SJSA1 (cell line): ENCODE measurements at regions not wholly inside any gene's neighbourhood (a gene's known extent, or its start where the extent isn't known, plus 50 kb on each side); places are given as distances from the start of the nearest gene placed in this dataset.

Source experiments
- DNase-seq, 2 experiments: peaks; one replicate each; pipeline ENCODE4 v3.0.0-alpha.2; 2015 to 2020; ENCODE audit warnings: low spot score in 2 of 2, low read depth in 1 of 2
- H3K27ac ChIP-seq: fragments of 250-450 bp; sonication (Bioruptor Pico); 2 replicates; pipeline ENCODE4 v1.5.1; 2020; ENCODE audit warnings: mild to moderate bottlenecking, moderate library complexity
- H3K27me3 ChIP-seq: fragments of 250-450 bp; sonication (Bioruptor Pico); replicated peaks from 2 replicates; pipeline ENCODE4 v1.5.1; 2020; ENCODE audit warnings: mild to moderate bottlenecking, moderate library complexity
- H3K36me3 ChIP-seq: fragments of 250-450 bp; sonication (Bioruptor Pico); 2 replicates; pipeline ENCODE4 v1.5.1; 2020; ENCODE audit warnings: mild to moderate bottlenecking
- H3K4me1 ChIP-seq: fragments of 250-450 bp; sonication (Bioruptor Pico); replicated peaks from 2 replicates; pipeline ENCODE4 v1.6.1; 2021; ENCODE audit warnings: mild to moderate bottlenecking
- H3K4me3 ChIP-seq: fragments of 250-450 bp; sonication (Bioruptor Pico); 2 replicates; pipeline ENCODE4 v1.5.1; 2020; ENCODE audit warnings: mild to moderate bottlenecking
- H3K9me3 ChIP-seq: fragments of 250-450 bp; sonication (Bioruptor Pico); replicated peaks from 2 replicates; pipeline ENCODE4 v1.5.1; 2020; ENCODE audit warnings: mild to moderate bottlenecking

GRCh38 chr5:165231821-165232508, 1726.5 kb downstream of the MAT2B start:
- Histone ChIP-seq H3K9me3 (peaks cover 14% of the 10 kb centered on the region), H3K36me3 (no peaks in the 10 kb centered on the region), H3K27ac (no peak overlapping the region), H3K4me1 (no peaks in the 10 kb centered on the region), H3K4me3 (no peak overlapping the region), H3K27me3 (no peaks in the 10 kb centered on the region)
- no peak for DNase-seq

- Histone ChIP-seq H3K4me3 (no peak overlapping the region), H3K27me3 (no peaks in the 10 kb centered on the region), H3K4me1 (no peaks in the 10 kb centered on the region), H3K9me3 (peaks cover 16% of the 10 kb centered on the region), H3K27ac (no peak overlapping the region), H3K36me3 (no peaks in the 10 kb centered on the region)
- no peak for DNase-seq
Measured at GRCh38 chr5:165232509-165233028, 1727.2 kb downstream of the MAT2B start.

DNA sequence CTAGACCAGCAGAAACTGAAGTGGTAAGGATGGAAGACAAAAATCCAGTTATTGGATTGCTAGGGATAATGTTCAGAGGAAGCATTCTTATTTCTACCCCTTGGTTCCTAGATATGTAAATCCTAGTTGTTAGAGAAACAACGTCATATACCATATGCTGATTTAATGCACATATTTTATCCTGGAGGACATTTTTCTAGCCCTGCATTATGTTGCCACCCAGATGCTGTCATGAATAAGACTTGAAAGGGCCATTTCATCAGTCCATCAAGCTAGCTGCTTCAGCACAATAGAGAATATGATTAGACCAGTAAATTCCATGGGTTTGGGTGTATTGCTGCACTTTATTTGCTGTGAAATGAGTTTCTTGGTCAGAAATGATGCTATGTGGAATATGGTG, 1736.4 kb downstream of the MAT2B start:
- H3K27me3 ChIP-seq: no peaks in the 10 kb centered on the region
- H3K4me1 ChIP-seq: no peaks in the 10 kb centered on the region
- H3K4me3 ChIP-seq: no peak overlapping the region
- DNase-seq: no peak
- H3K36me3 ChIP-seq: no peaks in the 10 kb centered on the region
- peaks cover 19% of the 10 kb centered on the region for H3K9me3 ChIP-seq
- H3K27ac ChIP-seq: no peak overlapping the region

DNA sequence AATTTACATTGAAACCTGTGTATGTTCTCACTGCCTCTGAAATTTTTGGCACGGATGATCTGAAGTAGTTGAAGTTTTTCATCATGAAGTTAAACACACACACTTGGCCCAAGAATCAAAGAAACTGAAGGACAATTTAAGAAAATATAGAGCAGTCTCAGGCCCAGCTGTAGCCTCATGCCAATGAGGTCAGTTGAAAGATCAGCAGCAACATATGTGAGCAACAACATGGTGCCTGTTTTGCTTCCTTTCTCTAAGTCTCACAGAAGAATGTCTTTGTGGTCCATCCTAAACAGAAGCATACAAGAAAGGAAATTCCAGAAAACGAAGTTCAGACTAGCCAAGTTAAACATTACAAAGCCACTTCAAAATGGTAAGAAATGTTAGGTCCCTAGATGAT, 1737.2 kb downstream of the MAT2B start:
- DNase-seq: no peak
- no peak overlapping the region for H3K27ac ChIP-seq

GRCh38 chr5:165244407-165244806, 1739.0 kb downstream of the MAT2B start:
- DNase-seq: no peak
- H3K27me3 ChIP-seq: no peaks in the 10 kb centered on the region

More for the DNA sequence above, 1737.2 kb downstream of the MAT2B start:
- H3K27me3 ChIP-seq: no peaks in the 10 kb centered on the region
- H3K4me3 ChIP-seq: no peak overlapping the region
- H3K36me3 ChIP-seq: no peaks in the 10 kb centered on the region
- H3K4me1 ChIP-seq: no peaks in the 10 kb centered on the region
- peaks cover 16% of the 10 kb centered on the region; the same call in 1 of the 2 replicates for H3K9me3 ChIP-seq

DNA sequence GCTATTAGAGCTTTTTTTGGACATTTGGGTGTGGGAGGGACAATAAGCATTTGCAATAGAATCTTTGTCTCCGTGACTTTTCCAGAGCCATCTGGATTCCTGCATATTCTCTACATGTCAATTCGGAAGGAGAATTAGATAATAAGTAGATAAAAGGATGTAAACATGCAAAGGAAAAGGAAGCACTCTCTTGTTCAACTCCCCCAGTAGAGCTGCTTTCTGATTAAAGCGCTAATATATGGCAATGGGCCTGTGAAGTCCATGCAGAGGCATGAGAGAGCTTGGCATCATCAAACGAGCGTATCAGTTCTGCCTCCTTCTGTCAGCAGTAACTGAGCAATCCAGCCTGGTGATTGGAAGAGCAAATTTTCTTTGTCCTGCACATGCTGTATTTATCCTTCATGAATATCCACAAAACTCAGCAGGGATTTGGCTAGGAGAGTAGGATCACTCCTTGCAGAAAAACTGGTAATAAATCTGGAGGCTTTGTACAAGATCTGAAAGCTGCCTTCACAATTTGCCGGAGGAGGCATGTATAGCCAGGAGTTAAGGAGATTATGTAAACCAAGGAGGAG, 1752.9 kb downstream of the MAT2B start:
- no peak for DNase-seq
- Histone ChIP-seq H3K4me3 (no peak overlapping the region), H3K27me3 (no peaks in the 10 kb centered on the region), H3K27ac (no peak overlapping the region), H3K4me1 (no peaks in the 10 kb centered on the region), H3K9me3 (no peaks in the 10 kb centered on the region; the same call in 1 of the 2 replicates), H3K36me3 (no peaks in the 10 kb centered on the region)

More at GRCh38 chr5:165244407-165244806, 1739.0 kb downstream of the MAT2B start:
- Histone ChIP-seq H3K27ac (no peak overlapping the region), H3K9me3 (peaks cover 18% of the 10 kb centered on the region; the same call in 1 of the 2 replicates), H3K36me3 (no peaks in the 10 kb centered on the region), H3K4me1 (no peaks in the 10 kb centered on the region), H3K4me3 (no peak overlapping the region)

DNA sequence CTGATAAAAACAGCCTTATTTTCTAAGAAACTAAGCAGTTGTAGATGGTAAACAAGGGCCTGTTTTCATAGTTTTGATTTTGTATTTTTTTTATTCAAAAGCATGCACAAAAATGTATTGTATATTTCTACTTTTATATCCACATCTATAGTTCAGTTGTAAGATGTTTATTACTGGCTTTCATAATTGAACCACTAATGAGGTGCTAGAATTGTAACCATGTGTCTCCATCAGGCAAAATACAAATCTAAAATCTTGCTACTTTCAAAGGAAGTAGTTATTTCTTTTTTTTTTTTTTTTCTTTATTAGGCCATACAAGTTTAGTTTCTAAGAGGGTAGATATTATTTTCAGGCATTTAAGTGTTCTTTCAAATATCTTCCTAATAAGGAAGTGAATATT, 1755.0 kb downstream of the MAT2B start:
- DNase-seq: no peak
- Histone ChIP-seq H3K27ac (no peak overlapping the region), H3K36me3 (no peaks in the 10 kb centered on the region), H3K9me3 (no peaks in the 10 kb centered on the region; the same call in none of the 2 replicates), H3K27me3 (no peaks in the 10 kb centered on the region), H3K4me3 (no peak overlapping the region), H3K4me1 (no peaks in the 10 kb centered on the region)

DNA sequence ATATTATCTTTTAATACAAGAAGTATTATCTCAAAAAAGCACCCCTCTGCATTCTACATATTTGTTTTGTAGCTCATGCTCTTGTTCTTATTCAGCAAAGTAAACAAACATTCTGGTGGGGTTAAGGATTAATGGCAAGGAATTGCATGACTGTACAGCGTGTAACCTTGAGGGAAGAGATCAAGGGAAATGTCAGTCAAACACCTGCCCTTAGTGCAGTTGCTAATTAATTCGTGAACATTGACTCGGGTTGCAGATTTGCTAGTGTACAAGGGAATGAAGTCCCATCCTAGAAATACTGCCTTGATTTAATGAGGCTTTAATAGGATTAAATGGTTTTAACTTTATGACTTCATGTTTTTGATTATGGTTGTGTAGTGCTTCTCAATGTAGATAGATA, 1758.1 kb downstream of the MAT2B start:
- no peak overlapping the region for H3K4me3 ChIP-seq
- H3K27me3 ChIP-seq: no peaks in the 10 kb centered on the region
- no peaks in the 10 kb centered on the region; the same call in none of the 2 replicates for H3K9me3 ChIP-seq
- H3K4me1 ChIP-seq: no peaks in the 10 kb centered on the region
- no peak for DNase-seq
- H3K36me3 ChIP-seq: no peaks in the 10 kb centered on the region
- H3K27ac ChIP-seq: no peak overlapping the region

- H3K27ac ChIP-seq: no peak overlapping the region
- no peak for DNase-seq
- H3K9me3 ChIP-seq: no peaks in the 10 kb centered on the region; the same call in none of the 2 replicates
- H3K4me3 ChIP-seq: no peak overlapping the region
- no peaks in the 10 kb centered on the region for H3K4me1 ChIP-seq
- H3K36me3 ChIP-seq: no peaks in the 10 kb centered on the region
- no peaks in the 10 kb centered on the region for H3K27me3 ChIP-seq
Measured at GRCh38 chr5:165266939-165267338, 1761.5 kb downstream of the MAT2B start.

DNA sequence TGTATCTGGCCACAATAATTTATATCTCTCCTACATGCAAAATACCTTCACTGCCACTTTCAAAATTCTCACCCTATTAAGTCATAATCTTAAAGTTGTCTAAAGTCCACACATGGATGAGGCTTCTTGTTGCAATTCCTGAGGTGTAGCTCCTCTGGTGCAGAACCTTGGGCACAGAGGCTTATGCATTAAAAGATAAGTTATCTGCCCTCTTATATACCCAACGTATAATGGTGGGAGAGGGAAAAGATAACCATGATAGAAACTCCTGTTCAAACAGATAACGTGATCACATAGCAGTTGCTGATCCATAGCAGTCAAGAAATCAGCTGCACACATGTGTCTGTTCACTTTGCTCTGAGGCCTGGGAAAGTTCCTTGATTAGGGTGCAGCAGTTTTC, 1767.0 kb downstream of the MAT2B start:
- H3K9me3 ChIP-seq: no peaks in the 10 kb centered on the region; the same call in none of the 2 replicates
- H3K4me1 ChIP-seq: no peaks in the 10 kb centered on the region
- no peak for DNase-seq
- no peaks in the 10 kb centered on the region for H3K27me3 ChIP-seq
- H3K27ac ChIP-seq: no peak overlapping the region
- H3K4me3 ChIP-seq: no peak overlapping the region
- no peaks in the 10 kb centered on the region for H3K36me3 ChIP-seq

- Histone ChIP-seq H3K9me3 (no peaks in the 10 kb centered on the region; the same call in 1 of the 2 replicates), H3K4me1 (no peaks in the 10 kb centered on the region), H3K27me3 (no peaks in the 10 kb centered on the region), H3K4me3 (no peak overlapping the region), H3K27ac (no peak overlapping the region), H3K36me3 (no peaks in the 10 kb centered on the region)
- no peak for DNase-seq
Measured at GRCh38 chr5:165277661-165278060, 1772.2 kb downstream of the MAT2B start.

- no peak for DNase-seq
Measured at GRCh38 chr5:165282491-165282890, 1777.1 kb downstream of the MAT2B start.

GRCh38 chr5:165286692-165287091, 1781.3 kb downstream of the MAT2B start:
- no peaks in the 10 kb centered on the region for H3K4me1 ChIP-seq
- H3K27ac ChIP-seq: no peak overlapping the region
- no peak overlapping the region for H3K4me3 ChIP-seq
- H3K36me3 ChIP-seq: no peaks in the 10 kb centered on the region
- DNase-seq: no peak
- H3K9me3 ChIP-seq: peaks cover 2% of the 10 kb centered on the region; the same call in 1 of the 2 replicates
- H3K27me3 ChIP-seq: no peaks in the 10 kb centered on the region

More at GRCh38 chr5:165282491-165282890, 1777.1 kb downstream of the MAT2B start:
- Histone ChIP-seq H3K27me3 (no peaks in the 10 kb centered on the region), H3K36me3 (no peaks in the 10 kb centered on the region), H3K4me3 (no peak overlapping the region), H3K9me3 (peaks cover 2% of the 10 kb centered on the region; the same call in 1 of the 2 replicates), H3K27ac (no peak overlapping the region), H3K4me1 (no peaks in the 10 kb centered on the region)

DNA sequence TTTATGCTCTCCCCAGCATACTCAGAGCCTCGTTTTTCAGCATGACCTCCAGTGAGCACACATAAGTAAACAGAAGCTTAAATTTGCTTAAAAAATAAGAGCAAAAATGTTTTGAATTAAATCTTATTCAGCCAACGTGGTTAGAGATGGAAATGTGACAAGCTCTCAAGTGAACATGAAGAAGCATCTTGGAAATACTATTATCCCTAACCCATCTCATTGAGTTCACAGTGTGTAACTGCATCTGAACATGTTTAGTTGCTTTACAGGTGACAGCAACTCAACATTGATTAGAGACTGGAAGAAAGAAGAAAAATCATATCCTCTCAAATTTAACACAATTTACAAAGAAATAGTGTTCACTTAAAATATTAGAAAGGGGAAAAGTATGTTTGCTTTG, 1785.1 kb downstream of the MAT2B start:
- H3K27me3 ChIP-seq: no peaks in the 10 kb centered on the region
- no peaks in the 10 kb centered on the region for H3K4me1 ChIP-seq
- H3K27ac ChIP-seq: no peak overlapping the region
- no peaks in the 10 kb centered on the region for H3K9me3 ChIP-seq
- no peaks in the 10 kb centered on the region for H3K36me3 ChIP-seq
- H3K4me3 ChIP-seq: no peak overlapping the region
- no peak for DNase-seq
